ENCODE measurements at regions not wholly inside any gene's neighbourhood (a gene's known extent, or its start where the extent isn't known, plus 50 kb on each side); places are given as distances from the start of the nearest gene placed in this dataset.
"Not testable (repeated sequence)": the region's sequence is repeated elsewhere in the genome, so short reads cannot be mapped to it uniquely, and the experiment has no call there.

- Histone ChIP-seq H3K9me3 (ENCODE audit: low read length) (no peaks in the 10 kb centered on the region), H3K36me3 (ENCODE audit: insufficient read depth, low read length) (no peaks in the 10 kb centered on the region), H3K4me1 (ENCODE audit: insufficient read depth, low read length) (no peaks in the 10 kb centered on the region), H3K27me3 (ENCODE audit: insufficient read depth, low read length) (no peaks in the 10 kb centered on the region), H2AFZ (ENCODE audit: low read depth, low read length) (no peak overlapping the region), H3K4me3 (ENCODE audit: low read length) (no peak overlapping the region)
Measured at GRCh38 chr4:177798161-177798560, 355.9 kb upstream of the AGA start.

- Histone ChIP-seq H3K9me3 (ENCODE audit: low read length) (no peaks in the 10 kb centered on the region), H2AFZ (ENCODE audit: low read depth, low read length) (no peak overlapping the region), H3K4me1 (ENCODE audit: insufficient read depth, low read length) (no peaks in the 10 kb centered on the region), H3K4me3 (ENCODE audit: low read length) (no peak overlapping the region), H3K27me3 (ENCODE audit: insufficient read depth, low read length) (no peaks in the 10 kb centered on the region), H3K36me3 (ENCODE audit: insufficient read depth, low read length) (no peaks in the 10 kb centered on the region)
Measured at GRCh38 chr4:177802162-177802561, 359.9 kb upstream of the AGA start.

- Histone ChIP-seq H2AFZ (ENCODE audit: low read depth, low read length) (no peak overlapping the region), H3K4me1 (ENCODE audit: insufficient read depth, low read length) (no peaks in the 10 kb centered on the region), H3K9me3 (ENCODE audit: low read length) (no peaks in the 10 kb centered on the region), H3K27me3 (ENCODE audit: insufficient read depth, low read length) (no peaks in the 10 kb centered on the region), H3K4me3 (ENCODE audit: low read length) (no peak overlapping the region), H3K36me3 (ENCODE audit: insufficient read depth, low read length) (no peaks in the 10 kb centered on the region)
Measured at GRCh38 chr4:177802661-177803060, 360.4 kb upstream of the AGA start.

GRCh38 chr4:177803151-177803550 is 360.9 kb upstream of the AGA start:
- no peaks in the 10 kb centered on the region for H3K4me1 ChIP-seq (ENCODE audit: insufficient read depth, low read length)
- no peaks in the 10 kb centered on the region for H3K36me3 ChIP-seq (ENCODE audit: insufficient read depth, low read length)
- no peaks in the 10 kb centered on the region for H3K27me3 ChIP-seq (ENCODE audit: insufficient read depth, low read length)
- no peaks in the 10 kb centered on the region for H3K9me3 ChIP-seq (ENCODE audit: low read length)
- H3K4me3 ChIP-seq (ENCODE audit: low read length): no peak overlapping the region
- H2AFZ ChIP-seq (ENCODE audit: low read depth, low read length): no peak overlapping the region

- no peak overlapping the region for H3K4me3 ChIP-seq (ENCODE audit: low read length)
- H2AFZ ChIP-seq (ENCODE audit: low read depth, low read length): no peak overlapping the region
- no peaks in the 10 kb centered on the region for H3K27me3 ChIP-seq (ENCODE audit: insufficient read depth, low read length)
- H3K36me3 ChIP-seq (ENCODE audit: insufficient read depth, low read length): no peaks in the 10 kb centered on the region
- no peaks in the 10 kb centered on the region for H3K4me1 ChIP-seq (ENCODE audit: insufficient read depth, low read length)
- no peaks in the 10 kb centered on the region for H3K9me3 ChIP-seq (ENCODE audit: low read length)
Measured at GRCh38 chr4:177809791-177810190, 367.6 kb upstream of the AGA start.

- H2AFZ ChIP-seq (ENCODE audit: low read depth, low read length): no peak overlapping the region
- no peak overlapping the region for H3K4me3 ChIP-seq (ENCODE audit: low read length)
- no peaks in the 10 kb centered on the region for H3K9me3 ChIP-seq (ENCODE audit: low read length)
- no peaks in the 10 kb centered on the region for H3K36me3 ChIP-seq (ENCODE audit: insufficient read depth, low read length)
- H3K27me3 ChIP-seq (ENCODE audit: insufficient read depth, low read length): no peaks in the 10 kb centered on the region
- no peaks in the 10 kb centered on the region for H3K4me1 ChIP-seq (ENCODE audit: insufficient read depth, low read length)
Measured at GRCh38 chr4:177810220-177810619, 368.0 kb upstream of the AGA start.

GRCh38 chr4:177818392-177818791 is 376.2 kb upstream of the AGA start:
- H3K9me3 ChIP-seq (ENCODE audit: low read length); H3K36me3 ChIP-seq (ENCODE audit: insufficient read depth, low read length); H2AFZ ChIP-seq (ENCODE audit: low read depth, low read length): not testable (repeated sequence)

GRCh38 chr4:177826973-177827372 is 384.7 kb upstream of the AGA start:
- Histone ChIP-seq H3K36me3 (ENCODE audit: insufficient read depth, low read length) (no peaks in the 10 kb centered on the region), H3K9me3 (ENCODE audit: low read length) (no peaks in the 10 kb centered on the region), H2AFZ (ENCODE audit: low read depth, low read length) (no peak overlapping the region), H3K4me1 (ENCODE audit: insufficient read depth, low read length) (peaks cover 10% of the 10 kb centered on the region), H3K27me3 (ENCODE audit: insufficient read depth, low read length) (no peaks in the 10 kb centered on the region), H3K4me3 (ENCODE audit: low read length) (no peak overlapping the region)

More at GRCh38 chr4:177818392-177818791, 376.2 kb upstream of the AGA start:
- not testable (repeated sequence) for H3K27me3 ChIP-seq (ENCODE audit: insufficient read depth, low read length); H3K4me3 ChIP-seq (ENCODE audit: low read length); H3K4me1 ChIP-seq (ENCODE audit: insufficient read depth, low read length)

GRCh38 chr4:177841258-177841657 is 399.0 kb upstream of the AGA start:
- Histone ChIP-seq H3K4me1 (ENCODE audit: insufficient read depth, low read length) (peaks cover 4% of the 10 kb centered on the region), H3K9me3 (ENCODE audit: low read length) (no peaks in the 10 kb centered on the region), H3K27me3 (ENCODE audit: insufficient read depth, low read length) (no peaks in the 10 kb centered on the region), H2AFZ (ENCODE audit: low read depth, low read length) (peak overlapping the region; percentile 36), H3K4me3 (ENCODE audit: low read length) (no peak overlapping the region), H3K36me3 (ENCODE audit: insufficient read depth, low read length) (no peaks in the 10 kb centered on the region)

- Histone ChIP-seq H3K27me3 (ENCODE audit: insufficient read depth, low read length) (no peaks in the 10 kb centered on the region), H2AFZ (ENCODE audit: low read depth, low read length) (no peak overlapping the region), H3K36me3 (ENCODE audit: insufficient read depth, low read length) (no peaks in the 10 kb centered on the region), H3K4me3 (ENCODE audit: low read length) (no peak overlapping the region), H3K9me3 (ENCODE audit: low read length) (no peaks in the 10 kb centered on the region), H3K4me1 (ENCODE audit: insufficient read depth, low read length) (no peaks in the 10 kb centered on the region)
Measured at GRCh38 chr4:177853229-177853628, 411.0 kb upstream of the AGA start.

GRCh38 chr4:177855507-177856197 is 413.4 kb upstream of the AGA start:
- Histone ChIP-seq H2AFZ (ENCODE audit: low read depth, low read length) (no peak overlapping the region), H3K36me3 (ENCODE audit: insufficient read depth, low read length) (no peaks in the 10 kb centered on the region), H3K4me3 (ENCODE audit: low read length) (no peak overlapping the region), H3K9me3 (ENCODE audit: low read length) (no peaks in the 10 kb centered on the region), H3K4me1 (ENCODE audit: insufficient read depth, low read length) (no peaks in the 10 kb centered on the region), H3K27me3 (ENCODE audit: insufficient read depth, low read length) (no peaks in the 10 kb centered on the region)

GRCh38 chr4:177860171-177860570 is 417.9 kb upstream of the AGA start:
- no peaks in the 10 kb centered on the region for H3K4me1 ChIP-seq (ENCODE audit: insufficient read depth, low read length)
- no peak overlapping the region for H2AFZ ChIP-seq (ENCODE audit: low read depth, low read length)

GRCh38 chr4:177861551-177862094 is 419.4 kb upstream of the AGA start:
- H3K27me3 ChIP-seq (ENCODE audit: insufficient read depth, low read length): no peaks in the 10 kb centered on the region
- H3K4me3 ChIP-seq (ENCODE audit: low read length): no peak overlapping the region
- no peak overlapping the region for H2AFZ ChIP-seq (ENCODE audit: low read depth, low read length)
- H3K9me3 ChIP-seq (ENCODE audit: low read length): no peaks in the 10 kb centered on the region
- H3K36me3 ChIP-seq (ENCODE audit: insufficient read depth, low read length): no peaks in the 10 kb centered on the region
- H3K4me1 ChIP-seq (ENCODE audit: insufficient read depth, low read length): no peaks in the 10 kb centered on the region

More at GRCh38 chr4:177860171-177860570, 417.9 kb upstream of the AGA start:
- no peaks in the 10 kb centered on the region for H3K9me3 ChIP-seq (ENCODE audit: low read length)
- no peak overlapping the region for H3K4me3 ChIP-seq (ENCODE audit: low read length)
- no peaks in the 10 kb centered on the region for H3K36me3 ChIP-seq (ENCODE audit: insufficient read depth, low read length)
- H3K27me3 ChIP-seq (ENCODE audit: insufficient read depth, low read length): no peaks in the 10 kb centered on the region

Data from neuron (in vitro differentiated cells).